HCT116 (cell line): ENCODE measurements at regions not wholly inside any gene's neighbourhood (a gene's known extent, or its start where the extent isn't known, plus 50 kb on each side); places are given as distances from the start of the nearest gene placed in this dataset.

Source experiments
- ATF3 ChIP-seq: IDR thresholded peaks from 2 replicates; pipeline ENCODE4 v1.6.1; 2012
- CTCF ChIP-seq, 3 experiments: fragments of 200-600 bp in 1 of 3; sonication (generic) in 1 of 3; IDR thresholded peaks in 2 of 3; conservative IDR thresholded peaks in 1 of 3; 2 replicates each; pipeline ENCODE4 v1.5.1; 2012 to 2017; ENCODE audit warnings: low read depth in 2 of 3, low read length in 2 of 3, antibody characterized with exemption in 1 of 3, borderline replicate concordance in 1 of 3, control low read depth in 1 of 3, mild to moderate bottlenecking in 1 of 3, mixed read lengths in 1 of 3, mixed run types in 1 of 3, moderate library complexity in 1 of 3; ENCODE audit not compliant: insufficient read depth in 1 of 3
- EGR1 ChIP-seq: IDR thresholded peaks from 2 replicates; pipeline ENCODE4 v1.6.1; 2012; ENCODE audit warnings: low read depth
- EZH2 ChIP-seq: fragments of 200-600 bp; sonication (generic); IDR thresholded peaks from 2 replicates; pipeline ENCODE4 v1.6.1; 2017; ENCODE audit warnings: antibody characterized with exemption, mixed run types
- EZH2phosphoT487 ChIP-seq: fragments of 200-600 bp; IDR thresholded peaks from 2 replicates; pipeline ENCODE4 v1.6.1; 2018; ENCODE audit warnings: antibody characterized with exemption, borderline replicate concordance
- JUND ChIP-seq: IDR thresholded peaks from 2 replicates; pipeline ENCODE4 v1.6.1; 2012
- POLR2A ChIP-seq: IDR thresholded peaks from 2 replicates; pipeline ENCODE4 v1.7.0; 2011; ENCODE audit warnings: borderline replicate concordance; ENCODE audit not compliant: insufficient read depth, insufficient read length; ENCODE audit errors: extremely low read depth
- POLR2AphosphoS5 ChIP-seq: IDR thresholded peaks from 2 replicates; pipeline ENCODE4 v1.6.1; 2011; ENCODE audit warnings: mild to moderate bottlenecking, low read depth, low read length, moderate library complexity
- RAD21 ChIP-seq: IDR thresholded peaks from 2 replicates; pipeline ENCODE4 v1.6.1; 2012; ENCODE audit warnings: low read depth, mild to moderate bottlenecking
- REST ChIP-seq: IDR thresholded peaks from 2 replicates; pipeline ENCODE4 v1.6.1; 2012; ENCODE audit warnings: low read depth
- SRF ChIP-seq: IDR thresholded peaks from 2 replicates; pipeline ENCODE4 v1.6.1; 2012; ENCODE audit warnings: low read depth
- YY1 ChIP-seq: IDR thresholded peaks from 2 replicates; pipeline ENCODE4 v1.6.1; 2011; ENCODE audit warnings: low read length, low read depth, moderate library complexity, mild to moderate bottlenecking; ENCODE audit not compliant: insufficient replicate concordance; ENCODE audit errors: extremely low read depth
- ZFX ChIP-seq: fragments of 450-650 bp; IDR thresholded peaks from 2 replicates; pipeline ENCODE4 v1.6.1; 2017

- no peak for TF ChIP-seq CTCF (IDR thresholded peaks at IDR 0.05 in 2 of 3, conservative IDR thresholded peaks at IDR 0.05 in 1 of 3; ENCODE audit: borderline replicate concordance in 1 of 3, insufficient read depth in 1 of 3, low read depth in 2 of 3, low read length in 2 of 3)
- no peak for TF ChIP-seq EZH2
- no peak for TF ChIP-seq SRF
- TF ChIP-seq POLR2AphosphoS5: no peak
- no peak for TF ChIP-seq POLR2A
- no peak for TF ChIP-seq EZH2phosphoT487
- TF ChIP-seq JUND: no peak
- TF ChIP-seq RAD21: no peak
- no peak for TF ChIP-seq ATF3
- TF ChIP-seq EGR1: no peak
- no peak for TF ChIP-seq YY1
- TF ChIP-seq ZFX: no peak
- TF ChIP-seq REST: no peak
These were observed 258.1 kb upstream of the RAB4A start for GRCh38 chr1:229012823-229013222.
